ENCODE measurements at regions not wholly inside any gene's neighbourhood (a gene's known extent, or its start where the extent isn't known, plus 50 kb on each side); places are given as distances from the start of the nearest gene placed in this dataset.
"Not testable (repeated sequence)": the region's sequence is repeated elsewhere in the genome, so short reads cannot be mapped to it uniquely, and the experiment has no call there.

GRCh38 chr15:20294651-20295237 lies 246.9 kb downstream of the GOLGA6L6 start:
- Histone ChIP-seq H3K79me2 (ENCODE audit: insufficient read depth, low read length) (no peaks in the 10 kb centered on the region), H3K9me3 (ENCODE audit: low read depth, low read length) (peaks cover 6% of the 10 kb centered on the region), H3K27me3 (ENCODE audit: insufficient read depth, low read length) (no peaks in the 10 kb centered on the region), H3K27ac (ENCODE audit: low read depth, low read length) (no peak overlapping the region), H3K4me3 (ENCODE audit: insufficient read depth, low read length) (no peak overlapping the region), H3K36me3 (ENCODE audit: insufficient read depth, low read length) (no peaks in the 10 kb centered on the region), H2AFZ (ENCODE audit: low read length) (no peak overlapping the region), H3K4me2 (ENCODE audit: insufficient read depth, low read length) (no peak overlapping the region), H4K20me1 (ENCODE audit: insufficient read depth, low read length) (no peaks in the 10 kb centered on the region), H3K4me1 (ENCODE audit: insufficient read depth, low read length) (no peaks in the 10 kb centered on the region)
- TF ChIP-seq CTCF (IDR thresholded peaks at IDR 0.05; ENCODE audit: extremely low read depth, low read depth, low read length): no peak
- peak; percentile 44 for DNase-seq (ENCODE audit: insufficient read length, low spot score, missing footprints)

- H3K27me3 ChIP-seq (ENCODE audit: insufficient read depth, low read length); H3K36me3 ChIP-seq (ENCODE audit: insufficient read depth, low read length); H3K4me2 ChIP-seq (ENCODE audit: insufficient read depth, low read length); H3K9me3 ChIP-seq (ENCODE audit: low read depth, low read length); H3K27ac ChIP-seq (ENCODE audit: low read depth, low read length); H3K4me3 ChIP-seq (ENCODE audit: insufficient read depth, low read length); H2AFZ ChIP-seq (ENCODE audit: low read length); H3K4me1 ChIP-seq (ENCODE audit: insufficient read depth, low read length); H4K20me1 ChIP-seq (ENCODE audit: insufficient read depth, low read length); H3K79me2 ChIP-seq (ENCODE audit: insufficient read depth, low read length): not testable (repeated sequence)
- DNase-seq (ENCODE audit: insufficient read length, low spot score, missing footprints): peak; percentile 78
Measured at GRCh38 chr15:20292422-20293005, 249.1 kb downstream of the GOLGA6L6 start.

- not testable (repeated sequence) for DNase-seq (ENCODE audit: insufficient read length, low spot score, missing footprints); H3K4me3 ChIP-seq (ENCODE audit: insufficient read depth, low read length); H3K9me3 ChIP-seq (ENCODE audit: low read depth, low read length); H3K36me3 ChIP-seq (ENCODE audit: insufficient read depth, low read length); H2AFZ ChIP-seq (ENCODE audit: low read length); H3K4me1 ChIP-seq (ENCODE audit: insufficient read depth, low read length); H3K79me2 ChIP-seq (ENCODE audit: insufficient read depth, low read length); H4K20me1 ChIP-seq (ENCODE audit: insufficient read depth, low read length); H3K4me2 ChIP-seq (ENCODE audit: insufficient read depth, low read length); H3K27ac ChIP-seq (ENCODE audit: low read depth, low read length); H3K27me3 ChIP-seq (ENCODE audit: insufficient read depth, low read length)
Measured at GRCh38 chr15:20291616-20292015, 250.0 kb downstream of the GOLGA6L6 start.

GRCh38 chr15:20290606-20291005 lies 251.0 kb downstream of the GOLGA6L6 start:
- H3K27ac ChIP-seq (ENCODE audit: low read depth, low read length); H3K27me3 ChIP-seq (ENCODE audit: insufficient read depth, low read length); H3K4me1 ChIP-seq (ENCODE audit: insufficient read depth, low read length); H3K79me2 ChIP-seq (ENCODE audit: insufficient read depth, low read length); H3K4me2 ChIP-seq (ENCODE audit: insufficient read depth, low read length); DNase-seq (ENCODE audit: insufficient read length, low spot score, missing footprints); H4K20me1 ChIP-seq (ENCODE audit: insufficient read depth, low read length); H2AFZ ChIP-seq (ENCODE audit: low read length); H3K9me3 ChIP-seq (ENCODE audit: low read depth, low read length); H3K4me3 ChIP-seq (ENCODE audit: insufficient read depth, low read length); H3K36me3 ChIP-seq (ENCODE audit: insufficient read depth, low read length): not testable (repeated sequence)

GRCh38 chr15:20289538-20290103 lies 252.0 kb downstream of the GOLGA6L6 start:
- not testable (repeated sequence) for H3K4me3 ChIP-seq (ENCODE audit: insufficient read depth, low read length); H3K36me3 ChIP-seq (ENCODE audit: insufficient read depth, low read length); H3K27me3 ChIP-seq (ENCODE audit: insufficient read depth, low read length); H4K20me1 ChIP-seq (ENCODE audit: insufficient read depth, low read length); H3K4me1 ChIP-seq (ENCODE audit: insufficient read depth, low read length); H2AFZ ChIP-seq (ENCODE audit: low read length); H3K27ac ChIP-seq (ENCODE audit: low read depth, low read length); H3K4me2 ChIP-seq (ENCODE audit: insufficient read depth, low read length); H3K79me2 ChIP-seq (ENCODE audit: insufficient read depth, low read length)
- DNase-seq (ENCODE audit: insufficient read length, low spot score, missing footprints): peak; percentile 53
- peaks cover 14% of the 10 kb centered on the region for H3K9me3 ChIP-seq (ENCODE audit: low read depth, low read length)

GRCh38 chr15:20288800-20289537 lies 252.6 kb downstream of the GOLGA6L6 start:
- H3K36me3 ChIP-seq (ENCODE audit: insufficient read depth, low read length); H3K4me3 ChIP-seq (ENCODE audit: insufficient read depth, low read length); H2AFZ ChIP-seq (ENCODE audit: low read length); H4K20me1 ChIP-seq (ENCODE audit: insufficient read depth, low read length); H3K27me3 ChIP-seq (ENCODE audit: insufficient read depth, low read length); H3K4me1 ChIP-seq (ENCODE audit: insufficient read depth, low read length); H3K4me2 ChIP-seq (ENCODE audit: insufficient read depth, low read length); H3K27ac ChIP-seq (ENCODE audit: low read depth, low read length); H3K79me2 ChIP-seq (ENCODE audit: insufficient read depth, low read length); DNase-seq (ENCODE audit: insufficient read length, low spot score, missing footprints): not testable (repeated sequence)
- H3K9me3 ChIP-seq (ENCODE audit: low read depth, low read length): peaks cover 12% of the 10 kb centered on the region

GRCh38 chr15:20286559-20286958 lies 255.0 kb downstream of the GOLGA6L6 start:
- H2AFZ ChIP-seq (ENCODE audit: low read length); H4K20me1 ChIP-seq (ENCODE audit: insufficient read depth, low read length); H3K4me1 ChIP-seq (ENCODE audit: insufficient read depth, low read length); H3K27ac ChIP-seq (ENCODE audit: low read depth, low read length); H3K79me2 ChIP-seq (ENCODE audit: insufficient read depth, low read length); DNase-seq (ENCODE audit: insufficient read length, low spot score, missing footprints); H3K4me2 ChIP-seq (ENCODE audit: insufficient read depth, low read length); H3K27me3 ChIP-seq (ENCODE audit: insufficient read depth, low read length); H3K4me3 ChIP-seq (ENCODE audit: insufficient read depth, low read length); H3K36me3 ChIP-seq (ENCODE audit: insufficient read depth, low read length): not testable (repeated sequence)
- peaks cover 18% of the 10 kb centered on the region for H3K9me3 ChIP-seq (ENCODE audit: low read depth, low read length)

GRCh38 chr15:20285696-20286300 lies 255.8 kb downstream of the GOLGA6L6 start:
- not testable (repeated sequence) for H4K20me1 ChIP-seq (ENCODE audit: insufficient read depth, low read length)

More at GRCh38 chr15:20285696-20286300, 255.8 kb downstream of the GOLGA6L6 start:
- not testable (repeated sequence) for H3K79me2 ChIP-seq (ENCODE audit: insufficient read depth, low read length); H3K36me3 ChIP-seq (ENCODE audit: insufficient read depth, low read length); H3K4me2 ChIP-seq (ENCODE audit: insufficient read depth, low read length); H3K27me3 ChIP-seq (ENCODE audit: insufficient read depth, low read length); DNase-seq (ENCODE audit: insufficient read length, low spot score, missing footprints); H3K4me3 ChIP-seq (ENCODE audit: insufficient read depth, low read length); H2AFZ ChIP-seq (ENCODE audit: low read length); H3K4me1 ChIP-seq (ENCODE audit: insufficient read depth, low read length); H3K27ac ChIP-seq (ENCODE audit: low read depth, low read length)
- peaks cover 23% of the 10 kb centered on the region for H3K9me3 ChIP-seq (ENCODE audit: low read depth, low read length)
